Colonic mucosa (tissue), 4 donors: ENCODE measurements at regions not wholly inside any gene's neighbourhood (a gene's known extent, or its start where the extent isn't known, plus 50 kb on each side); places are given as distances from the start of the nearest gene placed in this dataset.
"Not testable (repeated sequence)": the region's sequence is repeated elsewhere in the genome, so short reads cannot be mapped to it uniquely, and the experiment has no call there.

Experiments used
- DNase-seq: peaks from one replicate; pipeline ENCODE4 v3.0.0-alpha.2; 2020
- H3K27ac ChIP-seq: fragments of 200-600 bp; one replicate; pipeline ENCODE4 v1.8.0; 2021
- H3K27me3 ChIP-seq: fragments of 200-600 bp; one replicate; pipeline ENCODE4 v1.8.0; 2021
- H3K36me3 ChIP-seq: fragments of 200-600 bp; one replicate; pipeline ENCODE4 v1.8.0; 2021
- H3K4me1 ChIP-seq: fragments of 200-600 bp; one replicate; pipeline ENCODE4 v1.8.0; 2021; ENCODE audit warnings: mild to moderate bottlenecking
- H3K4me3 ChIP-seq: fragments of 200-600 bp; one replicate; pipeline ENCODE4 v1.8.0; 2021
- H3K9ac ChIP-seq, 2 donors: one replicate each; pipeline ENCODE4 v1.7.0; 2013; ENCODE audit warnings: control low read depth in 2 of 2, low read depth in 2 of 2, low read length in 2 of 2
- H3K9me3 ChIP-seq: fragments of 200-600 bp; one replicate; pipeline ENCODE4 v1.8.0; 2021
- CTCF ChIP-seq: fragments of 200-600 bp; IDR thresholded peaks from one replicate; pipeline ENCODE4 v1.8.0; 2022; ENCODE audit warnings: antibody characterized with exemption, mild to moderate bottlenecking
- intact Hi-C: fragments of 100-400 bp; cut with DNase I; formaldehyde crosslinking; loops from one replicate; pipeline ENCODE4 v1.14.1; 2022
- donor health status: healthy.
- donor health status: DM: no; HTN: no; CAD: no.
- donor health status: DM: no; HTN: no; CAD: no.

GRCh38 chr2:234357666-234358065, 139.2 kb downstream of the ARL4C start:
- Histone ChIP-seq H3K27ac (no peak overlapping the region), H3K36me3 (no peaks in the 10 kb centered on the region), H3K4me3 (no peak overlapping the region), H3K4me1 (no peaks in the 10 kb centered on the region), H3K27me3 (no peaks in the 10 kb centered on the region), H3K9ac (no peak overlapping the region), H3K9me3 (no peaks in the 10 kb centered on the region)
- intact Hi-C loops = no loop called here
- no peak for TF ChIP-seq CTCF
- no peak for DNase-seq

GRCh38 chr2:234355808-234356365, 141.0 kb downstream of the ARL4C start:
- H3K36me3 ChIP-seq = no peaks in the 10 kb centered on the region
- H3K9ac ChIP-seq = no peak overlapping the region
- H3K4me1 ChIP-seq = no peaks in the 10 kb centered on the region
- H3K4me3 ChIP-seq = no peak overlapping the region
- DNase-seq = no peak
- TF ChIP-seq CTCF = no peak
- H3K27me3 ChIP-seq = no peaks in the 10 kb centered on the region
- H3K9me3 ChIP-seq = no peaks in the 10 kb centered on the region
- intact Hi-C loops = no loop called here
- H3K27ac ChIP-seq = no peak overlapping the region

GRCh38 chr2:234355021-234355720, 141.7 kb downstream of the ARL4C start:
- Histone ChIP-seq H3K9ac (no peak overlapping the region), H3K4me3 (no peak overlapping the region), H3K9me3 (no peaks in the 10 kb centered on the region), H3K27ac (no peak overlapping the region), H3K4me1 (no peaks in the 10 kb centered on the region), H3K27me3 (no peaks in the 10 kb centered on the region), H3K36me3 (no peaks in the 10 kb centered on the region)
- no peak for TF ChIP-seq CTCF
- intact Hi-C loops = no loop called here
- DNase-seq = no peak

- no peaks in the 10 kb centered on the region for H3K9me3 ChIP-seq
- no peak overlapping the region for H3K9ac ChIP-seq
- H3K27me3 ChIP-seq = no peaks in the 10 kb centered on the region
- H3K4me3 ChIP-seq = no peak overlapping the region
- no peaks in the 10 kb centered on the region for H3K36me3 ChIP-seq
- no peak overlapping the region for H3K27ac ChIP-seq
- intact Hi-C loops = no loop called here
- no peak for DNase-seq
- H3K4me1 ChIP-seq = no peaks in the 10 kb centered on the region
- no peak for TF ChIP-seq CTCF
These were observed 144.6 kb downstream of the ARL4C start for GRCh38 chr2:234352270-234352669.

GRCh38 chr2:234351866-234352265, 145.0 kb downstream of the ARL4C start:
- H3K9me3 ChIP-seq, H3K4me3 ChIP-seq, DNase-seq, H3K36me3 ChIP-seq, intact Hi-C loops, H3K9ac ChIP-seq, H3K27ac ChIP-seq, H3K27me3 ChIP-seq, H3K4me1 ChIP-seq: not testable (repeated sequence)

- intact Hi-C loops = no loop called here
- H3K9ac ChIP-seq = no peak overlapping the region
- no peak overlapping the region for H3K4me3 ChIP-seq
- no peaks in the 10 kb centered on the region for H3K27me3 ChIP-seq
- no peaks in the 10 kb centered on the region for H3K9me3 ChIP-seq
- no peak overlapping the region for H3K27ac ChIP-seq
- no peaks in the 10 kb centered on the region for H3K36me3 ChIP-seq
- no peak for TF ChIP-seq CTCF
- no peak for DNase-seq
- H3K4me1 ChIP-seq = no peaks in the 10 kb centered on the region
These were observed 148.8 kb downstream of the ARL4C start for GRCh38 chr2:234348081-234348480.
